ENCODE measurements at regions not wholly inside any gene's neighbourhood (a gene's known extent, or its start where the extent isn't known, plus 50 kb on each side); places are given as distances from the start of the nearest gene placed in this dataset.

GRCh38 chrX:125678258-125678657, 358.6 kb downstream of the TEX13C start:
- TF ChIP-seq, protein P1, sequence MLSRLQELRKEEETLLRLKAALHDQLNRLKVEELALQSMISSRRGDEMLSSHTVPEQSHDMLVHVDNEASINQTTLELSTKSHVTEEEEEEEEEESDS (CRISPR knock-in tag; IDR thresholded peaks at IDR 0.05): no peak
- TF ChIP-seq ATF7 (IDR thresholded peaks at IDR 0.05) (no peak), HDAC2 (IDR thresholded peaks at IDR 0.05) (no peak), CTCF (IDR thresholded peaks at IDR 0.05 in 2 of 3, conservative IDR thresholded peaks at IDR 0.05 in 1 of 3; ENCODE audit: insufficient read depth in 2 of 3, low read depth in 1 of 3, low read length in 3 of 3) (no peak), NCOR1 (IDR thresholded peaks at IDR 0.05) (no peak), JUNB (CRISPR knock-in tag; conservative IDR thresholded peaks at IDR 0.05) (no peak)
